Vagina (tissue), 2 donors: ENCODE measurements at regions not wholly inside any gene's neighbourhood (a gene's known extent, or its start where the extent isn't known, plus 50 kb on each side); places are given as distances from the start of the nearest gene placed in this dataset.

ENCODE experiments used
- POLR2A ChIP-seq, 2 donors: fragments of 450-650 bp; IDR thresholded peaks; one replicate each; pipeline ENCODE4 v1.6.1; 2017; ENCODE audit warnings: antibody characterized with exemption in 2 of 2, mild to moderate bottlenecking in 2 of 2, moderate library complexity in 2 of 2
- POLR2AphosphoS5 ChIP-seq, 2 donors: sonication (generic); formaldehyde crosslinking; IDR thresholded peaks; one replicate each; pipeline ENCODE4 v1.9.0; 2017; ENCODE audit warnings: antibody characterized with exemption in 2 of 2, mild to moderate bottlenecking in 2 of 2, low read depth in 1 of 2; ENCODE audit not compliant: insufficient read depth in 1 of 2
- TF ChIP-seq, protein P1 (sequence below), 3 experiments: fragments of 450-650 bp in 2 of 3; fragments of 200-600 bp in 1 of 3; sonication (generic) in 1 of 3; IDR thresholded peaks; one replicate each; pipeline ENCODE4 v1.5.1; 2017 to 2019; ENCODE audit warnings: antibody characterized with exemption in 3 of 3, mild to moderate bottlenecking in 2 of 3, moderate library complexity in 2 of 3

DNA sequence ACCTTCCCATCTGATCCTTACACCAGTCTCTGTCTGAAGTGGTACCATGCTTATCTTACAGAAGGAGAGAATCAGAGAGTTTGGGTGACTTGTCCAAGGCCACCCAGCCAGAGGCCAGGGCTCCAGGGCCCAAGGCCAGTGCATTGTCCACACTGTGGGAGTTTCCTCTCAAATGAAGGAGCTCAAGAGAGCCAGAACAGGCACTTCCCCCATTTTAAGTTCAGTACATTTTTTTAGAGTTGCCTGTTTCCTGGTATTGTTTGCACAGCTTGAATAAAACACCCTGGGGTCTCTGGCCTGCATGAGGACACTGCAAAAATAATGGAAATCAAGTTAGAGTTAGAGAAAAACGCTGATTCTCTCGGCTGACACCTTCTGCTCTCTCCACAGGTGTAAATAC is 284.0 kb downstream of the SQOR start:
- TF ChIP-seq, protein P1, sequence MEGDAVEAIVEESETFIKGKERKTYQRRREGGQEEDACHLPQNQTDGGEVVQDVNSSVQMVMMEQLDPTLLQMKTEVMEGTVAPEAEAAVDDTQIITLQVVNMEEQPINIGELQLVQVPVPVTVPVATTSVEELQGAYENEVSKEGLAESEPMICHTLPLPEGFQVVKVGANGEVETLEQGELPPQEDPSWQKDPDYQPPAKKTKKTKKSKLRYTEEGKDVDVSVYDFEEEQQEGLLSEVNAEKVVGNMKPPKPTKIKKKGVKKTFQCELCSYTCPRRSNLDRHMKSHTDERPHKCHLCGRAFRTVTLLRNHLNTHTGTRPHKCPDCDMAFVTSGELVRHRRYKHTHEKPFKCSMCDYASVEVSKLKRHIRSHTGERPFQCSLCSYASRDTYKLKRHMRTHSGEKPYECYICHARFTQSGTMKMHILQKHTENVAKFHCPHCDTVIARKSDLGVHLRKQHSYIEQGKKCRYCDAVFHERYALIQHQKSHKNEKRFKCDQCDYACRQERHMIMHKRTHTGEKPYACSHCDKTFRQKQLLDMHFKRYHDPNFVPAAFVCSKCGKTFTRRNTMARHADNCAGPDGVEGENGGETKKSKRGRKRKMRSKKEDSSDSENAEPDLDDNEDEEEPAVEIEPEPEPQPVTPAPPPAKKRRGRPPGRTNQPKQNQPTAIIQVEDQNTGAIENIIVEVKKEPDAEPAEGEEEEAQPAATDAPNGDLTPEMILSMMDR (IDR thresholded peaks at IDR 0.05) = no peak
- no peak for TF ChIP-seq POLR2A (IDR thresholded peaks at IDR 0.05)
- no peak for TF ChIP-seq POLR2AphosphoS5 (IDR thresholded peaks at IDR 0.05; ENCODE audit: insufficient read depth in 1 of 2, low read depth in 1 of 2)
